H9 (cell line): ENCODE measurements at regions not wholly inside any gene's neighbourhood (a gene's known extent, or its start where the extent isn't known, plus 50 kb on each side); places are given as distances from the start of the nearest gene placed in this dataset.

Experiments used
- DNase-seq: peaks from one replicate; pipeline ENCODE4 v3.0.0-alpha.2; 2017
- H2AFZ ChIP-seq: one replicate; pipeline ENCODE4 v1.6.1; 2013; ENCODE audit warnings: mild to moderate bottlenecking, low read length, control low read depth, moderate library complexity
- H2AK5ac ChIP-seq: 2 replicates; pipeline ENCODE4 v1.6.1; 2013; ENCODE audit warnings: low read length, control low read depth, mixed read lengths; ENCODE audit not compliant: insufficient read length
- H2BK120ac ChIP-seq: one replicate; pipeline ENCODE4 v1.6.1; 2013; ENCODE audit warnings: low read depth, mild to moderate bottlenecking, low read length, control low read depth, inconsistent platforms; ENCODE audit not compliant: poor library complexity, severe bottlenecking
- H2BK12ac ChIP-seq: 2 replicates; pipeline ENCODE4 v1.6.1; 2013; ENCODE audit warnings: low read length, control low read depth, mixed read lengths, low read depth; ENCODE audit not compliant: insufficient read length
- H2BK15ac ChIP-seq: 2 replicates; pipeline ENCODE4 v1.6.1; 2013; ENCODE audit warnings: low read depth, low read length, control low read depth
- H2BK20ac ChIP-seq: one replicate; pipeline ENCODE4 v1.6.1; 2013; ENCODE audit warnings: low read depth, mild to moderate bottlenecking, low read length, control low read depth, inconsistent platforms; ENCODE audit not compliant: poor library complexity, severe bottlenecking
- H2BK5ac ChIP-seq: 2 replicates; pipeline ENCODE4 v1.6.1; 2013; ENCODE audit warnings: low read length, control low read depth, mixed read lengths; ENCODE audit not compliant: insufficient read length
- H3K14ac ChIP-seq: 2 replicates; pipeline ENCODE4 v1.6.1; 2013; ENCODE audit warnings: low read length, control low read depth; ENCODE audit not compliant: insufficient read depth
- H3K18ac ChIP-seq: 2 replicates; pipeline ENCODE4 v1.6.1; 2013; ENCODE audit warnings: low read depth, mild to moderate bottlenecking, mixed read lengths, low read length, control low read depth; ENCODE audit not compliant: insufficient read length
- H3K23ac ChIP-seq: 2 replicates; pipeline ENCODE4 v1.6.1; 2013; ENCODE audit warnings: low read length, control low read depth, mixed read lengths, low read depth; ENCODE audit not compliant: insufficient read length
- H3K23me2 ChIP-seq: 2 replicates; pipeline ENCODE4 v1.6.1; 2013; ENCODE audit warnings: low read depth, mild to moderate bottlenecking, mixed read lengths, low read length, control low read depth; ENCODE audit not compliant: insufficient read length, poor library complexity, severe bottlenecking
- H3K27ac ChIP-seq: 2 replicates; pipeline ENCODE4 v1.5.1; 2013; ENCODE audit warnings: low read length, control low read depth, mixed read lengths, low read depth; ENCODE audit not compliant: insufficient read length
- H3K27me3 ChIP-seq: 2 replicates; pipeline ENCODE4 v1.6.1; 2013; ENCODE audit warnings: low read length, control low read depth, inconsistent platforms; ENCODE audit not compliant: insufficient read depth
- H3K4ac ChIP-seq: 2 replicates; pipeline ENCODE4 v1.6.1; 2013; ENCODE audit warnings: low read depth, mild to moderate bottlenecking, control low read depth, inconsistent platforms, low read length, moderate library complexity
- H3K4me1 ChIP-seq: 2 replicates; pipeline ENCODE4 v1.6.1; 2013; ENCODE audit warnings: low read length, control low read depth, inconsistent platforms; ENCODE audit not compliant: insufficient read depth
- H3K4me2 ChIP-seq: 2 replicates; pipeline ENCODE4 v1.6.1; 2013; ENCODE audit warnings: low read length, control low read depth, mixed read lengths; ENCODE audit not compliant: insufficient read length, insufficient read depth
- H3K56ac ChIP-seq: 2 replicates; pipeline ENCODE4 v1.6.1; 2013; ENCODE audit warnings: low read depth, mild to moderate bottlenecking, mixed read lengths, low read length, control low read depth; ENCODE audit not compliant: insufficient read length
- H3K79me1 ChIP-seq: 2 replicates; pipeline ENCODE4 v1.6.1; 2013; ENCODE audit warnings: low read depth, mild to moderate bottlenecking, moderate library complexity, low read length, control low read depth, inconsistent platforms; ENCODE audit not compliant: insufficient read depth, poor library complexity, severe bottlenecking
- H3K79me2 ChIP-seq: 2 replicates; pipeline ENCODE4 v1.6.1; 2013; ENCODE audit warnings: low read length, control low read depth, inconsistent platforms; ENCODE audit not compliant: insufficient read depth
- H3K9ac ChIP-seq: 2 replicates; pipeline ENCODE4 v1.6.1; 2013; ENCODE audit warnings: low read length, control low read depth, mixed read lengths; ENCODE audit not compliant: insufficient read length; ENCODE audit errors: extremely low read depth
- H3K9me3 ChIP-seq: one replicate; pipeline ENCODE4 v1.6.1; 2013; ENCODE audit warnings: low read depth, low read length, inconsistent platforms; ENCODE audit not compliant: control insufficient read depth
- H3T11ph ChIP-seq: one replicate; pipeline ENCODE4 v1.6.1; 2013; ENCODE audit warnings: mild to moderate bottlenecking, low read length, control low read depth, inconsistent platforms
- H4K20me1 ChIP-seq: one replicate; pipeline ENCODE4 v1.6.1; 2013; ENCODE audit not compliant: control insufficient read depth, insufficient read length, insufficient read depth
- H4K5ac ChIP-seq: 2 replicates; pipeline ENCODE4 v1.6.1; 2013; ENCODE audit warnings: low read depth, mild to moderate bottlenecking, mixed read lengths, low read length, control low read depth; ENCODE audit not compliant: insufficient read length
- H4K8ac ChIP-seq: replicated peaks from 2 replicates; pipeline ENCODE4 v1.6.1; 2013; ENCODE audit warnings: low read length, control low read depth, mixed read lengths, low read depth; ENCODE audit not compliant: insufficient read length
- H4K91ac ChIP-seq: 2 replicates; pipeline ENCODE4 v1.6.1; 2013; ENCODE audit warnings: low read depth, mild to moderate bottlenecking, moderate library complexity, mixed read lengths, low read length, control low read depth; ENCODE audit not compliant: insufficient read length
- H3K27ac Mint-ChIP-seq, 3 experiments: 2 replicates in 2 of 3; 3 replicates in 1 of 3; pipeline ENCODE4 v1.8.0; 2020 to 2021; ENCODE audit warnings: mixed read lengths in 3 of 3, mild to moderate bottlenecking in 1 of 3, moderate library complexity in 1 of 3
- H3K27me3 Mint-ChIP-seq: 2 replicates; pipeline ENCODE4 v1.8.0; 2021; ENCODE audit warnings: low read depth, mild to moderate bottlenecking, moderate library complexity, mixed read lengths
- H3K36me3 Mint-ChIP-seq, 3 experiments: 2 replicates in 2 of 3; 3 replicates in 1 of 3; pipeline ENCODE4 v1.8.0; 2020 to 2021; ENCODE audit warnings: low read depth in 3 of 3, mixed read lengths in 3 of 3; ENCODE audit not compliant: insufficient read depth in 1 of 3
- H3K4me1 Mint-ChIP-seq, 2 experiments: 2 replicates each; pipeline ENCODE4 v1.8.0; 2020; ENCODE audit warnings: mixed read lengths in 2 of 2
- H3K4me3 Mint-ChIP-seq, 2 experiments: 2 replicates in 1 of 2; 3 replicates in 1 of 2; pipeline ENCODE4 v1.8.0; 2020 to 2021; ENCODE audit warnings: mild to moderate bottlenecking in 2 of 2, mixed read lengths in 2 of 2, moderate library complexity in 1 of 2
- H3K9me3 Mint-ChIP-seq, 2 experiments: 2 replicates in 1 of 2; 3 replicates in 1 of 2; pipeline ENCODE4 v1.8.0; 2020; ENCODE audit warnings: mild to moderate bottlenecking in 2 of 2, mixed read lengths in 2 of 2, moderate library complexity in 1 of 2
- WGBS: extraction: QIAGEN DNeasy Blood & Tissue Kit; methylation state at CpG from one replicate; pipeline ENCODE4 v1.1.7; 2013; ENCODE audit warnings: missing lambda C conversion rate, low lambda C conversion rate, mixed read lengths; ENCODE audit not compliant: insufficient read length; ENCODE audit errors: extremely low coverage; 5-methylcytosine and 5-hydroxymethylcytosine counted together
- TF ChIP-seq, protein P1 (sequence below): fragments of 200-600 bp; sonication (generic); conservative IDR thresholded peaks from 3 replicates; pipeline ENCODE4 v1.8.0; 2021; ENCODE audit warnings: antibody characterized with exemption, mild to moderate bottlenecking

DNA sequence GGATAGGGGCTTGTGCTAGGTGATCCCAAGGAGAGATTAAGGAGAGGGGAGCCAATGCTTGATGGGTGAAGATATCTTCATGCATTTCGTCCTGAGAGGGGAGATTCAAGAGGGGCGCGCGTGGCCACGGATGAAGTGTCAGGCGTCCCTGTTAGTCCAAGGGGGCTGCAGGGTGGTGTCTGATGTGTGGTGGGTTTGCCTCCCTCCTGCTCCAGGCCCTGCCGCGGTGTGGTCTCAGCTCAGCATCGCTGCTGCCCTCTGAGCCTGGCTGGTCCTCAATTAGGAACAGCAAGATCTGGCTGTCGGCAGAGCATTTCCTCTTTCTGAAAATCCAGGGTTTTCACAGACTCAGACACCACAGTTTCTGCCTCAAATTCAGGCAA is 318.0 kb downstream of the THBS2 start:
- Mint-ChIP-seq H3K27me3 (peaks cover 3% of the 10 kb centered on the region; the same call in 1 of the 2 replicates), H3K36me3 (peaks cover 10 to 18% (median 13%) of the 10 kb centered on the region in 3 experiments), H3K27ac (no peak overlapping the region), H3K9me3 (peaks cover 21 to 24% of the 10 kb centered on the region in 2 experiments), H3K4me1 (no peaks in the 10 kb centered on the region), H3K4me3 (no peak overlapping the region)
- Histone ChIP-seq H3T11ph (no peak overlapping the region), H3K79me1 (no peaks in the 10 kb centered on the region), H3K27me3 (no peaks in the 10 kb centered on the region), H2BK15ac (no peak overlapping the region), H3K23me2 (no peaks in the 10 kb centered on the region), H3K4ac (no peak overlapping the region), H3K14ac (no peak overlapping the region), H3K56ac (no peak overlapping the region), H3K23ac (no peak overlapping the region), H2BK12ac (no peak overlapping the region), H2AK5ac (no peak overlapping the region), H3K79me2 (no peaks in the 10 kb centered on the region), H2BK120ac (no peak overlapping the region), H3K27ac (no peak overlapping the region), H3K18ac (no peak overlapping the region), H4K91ac (no peak overlapping the region), H4K20me1 (no peaks in the 10 kb centered on the region), H2AFZ (no peak overlapping the region), H2BK20ac (peak overlapping the region; percentile 34), H4K5ac (no peak overlapping the region), H3K4me1 (no peaks in the 10 kb centered on the region), H3K9ac (no peak overlapping the region), H3K9me3 (peaks cover 18% of the 10 kb centered on the region), H4K8ac (no peak overlapping the region), H3K4me2 (no peak overlapping the region), H2BK5ac (no peak overlapping the region)
- TF ChIP-seq, protein P1, sequence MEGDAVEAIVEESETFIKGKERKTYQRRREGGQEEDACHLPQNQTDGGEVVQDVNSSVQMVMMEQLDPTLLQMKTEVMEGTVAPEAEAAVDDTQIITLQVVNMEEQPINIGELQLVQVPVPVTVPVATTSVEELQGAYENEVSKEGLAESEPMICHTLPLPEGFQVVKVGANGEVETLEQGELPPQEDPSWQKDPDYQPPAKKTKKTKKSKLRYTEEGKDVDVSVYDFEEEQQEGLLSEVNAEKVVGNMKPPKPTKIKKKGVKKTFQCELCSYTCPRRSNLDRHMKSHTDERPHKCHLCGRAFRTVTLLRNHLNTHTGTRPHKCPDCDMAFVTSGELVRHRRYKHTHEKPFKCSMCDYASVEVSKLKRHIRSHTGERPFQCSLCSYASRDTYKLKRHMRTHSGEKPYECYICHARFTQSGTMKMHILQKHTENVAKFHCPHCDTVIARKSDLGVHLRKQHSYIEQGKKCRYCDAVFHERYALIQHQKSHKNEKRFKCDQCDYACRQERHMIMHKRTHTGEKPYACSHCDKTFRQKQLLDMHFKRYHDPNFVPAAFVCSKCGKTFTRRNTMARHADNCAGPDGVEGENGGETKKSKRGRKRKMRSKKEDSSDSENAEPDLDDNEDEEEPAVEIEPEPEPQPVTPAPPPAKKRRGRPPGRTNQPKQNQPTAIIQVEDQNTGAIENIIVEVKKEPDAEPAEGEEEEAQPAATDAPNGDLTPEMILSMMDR = no peak
- no CpG with 5 or more reads among the region's 10 CpGs for WGBS
- no peak for DNase-seq
